ENCODE measurements at regions not wholly inside any gene's neighbourhood (a gene's known extent, or its start where the extent isn't known, plus 50 kb on each side); places are given as distances from the start of the nearest gene placed in this dataset.

DNA sequence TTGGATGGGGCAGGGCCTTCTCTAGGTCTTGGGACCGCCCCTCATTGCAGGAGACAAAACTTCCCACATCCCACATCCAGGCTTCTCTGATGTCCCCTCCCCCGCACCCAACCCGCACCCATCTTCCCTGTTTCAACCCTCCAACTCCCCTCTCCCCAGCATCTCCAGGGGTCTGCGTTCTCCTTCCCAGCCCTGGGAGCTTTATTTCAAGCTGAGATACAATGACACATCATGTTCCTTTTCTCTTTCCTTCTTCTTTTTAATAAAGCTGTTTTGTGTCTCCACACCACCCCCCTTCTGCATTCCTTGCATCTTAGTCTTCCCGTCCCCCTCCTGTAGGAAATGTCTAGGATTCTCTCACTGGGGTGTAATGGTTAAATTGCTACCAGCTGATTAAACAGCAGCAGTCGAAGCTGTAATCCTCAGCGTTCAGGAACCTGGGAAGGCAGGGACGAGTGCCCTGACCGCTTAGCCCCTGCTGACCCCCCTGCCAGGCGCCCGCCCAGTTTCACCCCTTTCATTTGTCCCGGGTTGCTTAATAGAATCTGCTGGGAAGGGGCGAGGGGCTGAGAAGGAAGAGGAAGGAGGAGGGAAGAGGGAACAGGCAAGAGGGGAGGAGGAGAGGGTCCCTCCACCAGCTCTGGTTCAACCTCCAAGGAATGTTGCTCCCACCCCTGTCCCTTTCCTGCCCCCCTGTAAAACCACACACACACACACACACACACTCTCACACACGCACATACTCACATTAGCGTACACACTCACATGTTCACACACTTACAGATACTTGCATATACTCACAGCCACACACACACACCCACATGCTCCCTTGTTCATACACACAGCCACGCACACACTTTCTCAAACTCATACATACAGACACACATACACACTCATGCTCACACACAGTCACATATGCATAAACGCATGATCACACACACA lies 104.5 kb upstream of the MED13L start:
- Histone ChIP-seq H3K9me3 (ENCODE audit: control insufficient read depth, low read length) (no peaks in the 10 kb centered on the region), H3K27me3 (replicated peaks; ENCODE audit: control insufficient read depth, insufficient read depth, low read length, poor library complexity, severe bottlenecking) (no peaks in the 10 kb centered on the region), H3K4me1 (ENCODE audit: control insufficient read depth, insufficient read depth, low read length, poor library complexity, severe bottlenecking) (no peaks in the 10 kb centered on the region), H3K4me3 (ENCODE audit: insufficient read depth, low read depth, low read length, poor library complexity, severe bottlenecking) (no peak overlapping the region), H3K27ac (ENCODE audit: insufficient read depth, low read length, poor library complexity, severe bottlenecking) (no peak overlapping the region), H3K36me3 (ENCODE audit: control insufficient read depth, insufficient read depth, low read length) (no peaks in the 10 kb centered on the region)
- DNase-seq = no peak

DNA sequence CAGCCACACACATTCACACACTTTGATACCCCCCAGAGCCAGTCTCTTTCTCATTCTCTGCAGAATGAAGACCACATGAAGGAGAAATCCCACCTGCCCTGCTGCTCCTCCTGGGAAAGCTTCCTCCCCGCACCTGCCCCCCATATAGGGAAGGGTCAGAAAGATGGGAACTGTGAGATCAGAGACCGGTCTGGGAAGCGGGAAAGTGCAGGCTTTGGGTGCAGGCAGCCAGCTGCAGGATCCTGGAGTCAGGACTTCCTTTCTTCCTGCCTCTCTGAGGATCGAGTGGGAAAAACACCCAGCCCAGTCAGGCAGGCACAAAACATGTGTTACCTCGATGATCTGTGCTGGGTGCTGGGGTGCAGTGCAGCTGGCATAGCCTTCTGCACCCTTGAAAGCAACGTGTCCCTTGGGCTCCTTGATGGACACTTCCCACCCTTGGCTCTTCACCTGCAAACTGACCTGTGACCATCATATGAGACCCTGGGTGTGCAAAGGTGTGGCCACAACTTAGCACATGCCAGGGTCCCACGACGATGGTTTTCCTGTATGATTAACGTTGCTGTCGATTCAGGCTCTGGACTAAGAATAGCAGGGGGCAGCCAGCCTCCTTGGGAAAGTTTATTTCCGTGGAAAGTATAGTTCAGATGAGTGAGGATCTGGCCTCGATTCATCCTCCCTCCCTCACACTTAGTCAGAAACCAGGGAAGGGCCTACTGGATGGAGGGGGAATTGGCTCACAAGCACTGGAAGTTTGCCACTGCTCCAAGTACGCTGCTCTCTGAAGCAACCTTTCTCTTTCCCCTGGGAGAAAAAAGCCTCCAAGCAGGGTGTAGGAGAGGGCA lies 105.4 kb upstream of the MED13L start:
- Histone ChIP-seq H3K27me3 (replicated peaks; ENCODE audit: control insufficient read depth, insufficient read depth, low read length, poor library complexity, severe bottlenecking) (no peaks in the 10 kb centered on the region), H3K4me3 (ENCODE audit: insufficient read depth, low read depth, low read length, poor library complexity, severe bottlenecking) (no peak overlapping the region), H3K27ac (ENCODE audit: insufficient read depth, low read length, poor library complexity, severe bottlenecking) (no peak overlapping the region), H3K4me1 (ENCODE audit: control insufficient read depth, insufficient read depth, low read length, poor library complexity, severe bottlenecking) (no peaks in the 10 kb centered on the region), H3K9me3 (ENCODE audit: control insufficient read depth, low read length) (no peaks in the 10 kb centered on the region), H3K36me3 (ENCODE audit: control insufficient read depth, insufficient read depth, low read length) (no peaks in the 10 kb centered on the region)
- no peak for DNase-seq

DNA sequence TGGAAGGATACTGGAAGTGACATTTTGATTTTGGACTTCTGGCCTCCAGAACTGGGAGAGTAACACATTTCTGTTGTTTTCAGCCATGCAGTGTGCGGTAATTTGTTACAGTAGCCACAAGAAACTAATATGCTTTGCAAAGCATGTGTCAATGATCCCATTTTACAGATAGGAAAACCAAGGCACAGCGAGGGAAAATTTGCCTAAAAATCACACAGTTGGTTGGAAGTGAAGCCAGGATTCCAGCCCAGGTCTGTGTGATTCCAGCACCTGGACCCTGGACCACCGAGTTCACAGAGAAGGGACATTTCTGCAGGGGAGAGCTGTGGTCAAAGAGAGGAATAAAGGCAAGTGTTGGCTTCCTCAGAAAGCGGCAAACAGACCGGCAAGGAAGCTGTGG lies 106.7 kb upstream of the MED13L start:
- no peaks in the 10 kb centered on the region for H3K4me1 ChIP-seq (ENCODE audit: control insufficient read depth, insufficient read depth, low read length, poor library complexity, severe bottlenecking)
- DNase-seq = no peak
- H3K4me3 ChIP-seq (ENCODE audit: insufficient read depth, low read depth, low read length, poor library complexity, severe bottlenecking) = no peak overlapping the region
- no peaks in the 10 kb centered on the region for H3K36me3 ChIP-seq (ENCODE audit: control insufficient read depth, insufficient read depth, low read length)
- no peak overlapping the region for H3K27ac ChIP-seq (ENCODE audit: insufficient read depth, low read length, poor library complexity, severe bottlenecking)
- H3K27me3 ChIP-seq (replicated peaks; ENCODE audit: control insufficient read depth, insufficient read depth, low read length, poor library complexity, severe bottlenecking) = no peaks in the 10 kb centered on the region
- no peaks in the 10 kb centered on the region for H3K9me3 ChIP-seq (ENCODE audit: control insufficient read depth, low read length)

DNA sequence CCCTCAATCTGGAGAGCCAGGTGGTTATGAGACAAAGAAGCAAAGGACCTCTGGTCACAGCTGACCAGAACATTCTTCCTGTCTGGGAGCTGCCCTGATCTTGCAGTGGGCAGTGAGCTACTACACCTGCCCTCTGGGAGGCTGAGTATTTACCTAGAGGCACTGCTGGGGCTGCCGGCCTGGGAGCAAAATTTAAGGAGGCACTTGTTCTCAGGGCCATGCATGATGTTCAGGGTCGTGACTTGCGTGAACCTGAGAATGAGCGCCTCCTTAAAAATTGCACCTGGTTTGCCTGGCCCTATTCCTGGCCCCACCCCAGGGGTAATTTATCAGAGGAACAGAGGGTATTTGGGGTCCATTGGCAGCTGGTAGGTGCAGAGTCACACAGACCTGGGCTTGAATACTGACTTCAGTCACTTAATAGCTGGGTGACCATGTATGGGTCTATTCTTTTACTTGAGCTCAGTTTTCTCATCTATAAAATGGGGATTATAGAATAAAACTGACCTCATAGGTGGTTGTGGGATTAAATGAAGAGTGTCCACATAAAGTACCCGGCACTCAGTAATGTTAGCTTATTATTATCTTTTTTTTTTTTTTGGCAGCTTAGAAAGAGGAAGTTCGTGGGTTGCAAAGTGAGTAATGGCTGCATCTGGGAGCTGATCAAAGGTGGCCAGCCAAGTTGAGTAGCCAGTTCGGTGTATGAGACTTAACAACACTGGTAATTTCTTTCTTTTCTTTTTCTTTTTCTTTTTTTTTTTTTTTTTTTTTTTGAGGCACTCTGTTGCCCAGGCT lies 107.4 kb upstream of the MED13L start:
- Histone ChIP-seq H3K4me1 (ENCODE audit: control insufficient read depth, insufficient read depth, low read length, poor library complexity, severe bottlenecking) (no peaks in the 10 kb centered on the region), H3K9me3 (ENCODE audit: control insufficient read depth, low read length) (no peaks in the 10 kb centered on the region), H3K27ac (ENCODE audit: insufficient read depth, low read length, poor library complexity, severe bottlenecking) (no peak overlapping the region), H3K27me3 (replicated peaks; ENCODE audit: control insufficient read depth, insufficient read depth, low read length, poor library complexity, severe bottlenecking) (no peaks in the 10 kb centered on the region), H3K36me3 (ENCODE audit: control insufficient read depth, insufficient read depth, low read length) (no peaks in the 10 kb centered on the region), H3K4me3 (ENCODE audit: insufficient read depth, low read depth, low read length, poor library complexity, severe bottlenecking) (no peak overlapping the region)
- no peak for DNase-seq

DNA sequence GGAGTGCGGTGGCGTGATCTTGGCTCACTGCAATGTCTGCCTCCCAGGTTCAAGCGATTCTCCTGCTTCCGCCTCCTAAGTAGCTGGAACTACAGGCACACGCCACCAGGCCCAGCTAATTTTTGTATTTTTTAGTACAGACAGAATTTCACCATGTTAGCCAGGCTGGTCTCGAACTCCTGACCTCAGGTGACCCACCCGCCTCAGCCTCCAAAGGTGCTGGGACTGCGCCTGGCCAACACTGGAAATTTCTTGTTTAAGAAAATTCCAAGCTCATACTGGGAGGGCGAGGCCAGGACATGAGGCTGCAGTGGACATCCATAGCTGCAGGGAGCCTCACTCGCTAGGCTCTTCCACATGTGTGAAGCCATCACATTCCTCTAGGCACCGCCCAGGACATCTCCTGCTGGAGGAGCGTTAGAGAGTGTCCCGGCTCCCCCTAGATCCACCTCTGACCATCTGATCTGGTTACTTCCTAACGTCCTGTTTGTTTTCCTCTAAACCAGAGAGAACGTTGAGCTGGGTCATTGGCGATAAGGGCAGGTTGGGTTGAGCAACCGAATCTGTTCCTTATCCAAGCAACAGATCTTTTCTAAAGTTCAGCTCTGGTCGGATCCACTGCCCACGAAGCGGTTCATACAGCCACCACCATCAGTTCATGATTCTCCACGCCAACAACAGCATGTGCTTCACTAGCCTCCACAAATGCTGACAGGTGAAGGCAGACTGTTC lies 108.2 kb upstream of the MED13L start:
- no peak for DNase-seq
- H3K36me3 ChIP-seq (ENCODE audit: control insufficient read depth, insufficient read depth, low read length) = no peaks in the 10 kb centered on the region
- H3K27ac ChIP-seq (ENCODE audit: insufficient read depth, low read length, poor library complexity, severe bottlenecking) = no peak overlapping the region
- H3K4me1 ChIP-seq (ENCODE audit: control insufficient read depth, insufficient read depth, low read length, poor library complexity, severe bottlenecking) = no peaks in the 10 kb centered on the region
- H3K27me3 ChIP-seq (replicated peaks; ENCODE audit: control insufficient read depth, insufficient read depth, low read length, poor library complexity, severe bottlenecking) = no peaks in the 10 kb centered on the region
- no peak overlapping the region for H3K4me3 ChIP-seq (ENCODE audit: insufficient read depth, low read depth, low read length, poor library complexity, severe bottlenecking)
- no peaks in the 10 kb centered on the region for H3K9me3 ChIP-seq (ENCODE audit: control insufficient read depth, low read length)

DNA sequence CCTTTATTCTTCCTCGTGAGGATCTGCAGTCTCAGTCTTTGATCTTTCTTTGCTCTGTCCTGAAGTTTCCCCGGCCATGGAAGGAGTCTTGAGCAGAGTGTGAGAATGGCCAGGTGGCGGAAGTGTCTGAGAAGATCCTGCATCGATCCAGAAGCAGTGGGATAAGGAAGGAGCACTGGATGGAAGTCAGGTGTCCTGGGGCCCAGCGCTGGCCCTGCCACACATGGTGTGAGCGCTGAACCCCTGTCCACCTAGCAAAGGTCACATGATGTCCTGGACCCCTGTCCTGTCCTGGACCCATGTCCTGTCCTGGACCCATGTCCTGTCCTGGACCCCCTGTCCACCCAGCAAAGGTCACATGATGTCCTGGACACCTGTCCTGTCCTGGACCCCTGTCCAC lies 111.8 kb upstream of the MED13L start:
- no peaks in the 10 kb centered on the region for H3K36me3 ChIP-seq (ENCODE audit: control insufficient read depth, insufficient read depth, low read length)
- no peaks in the 10 kb centered on the region for H3K9me3 ChIP-seq (ENCODE audit: control insufficient read depth, low read length)
- no peak overlapping the region for H3K4me3 ChIP-seq (ENCODE audit: insufficient read depth, low read depth, low read length, poor library complexity, severe bottlenecking)
- H3K27ac ChIP-seq (ENCODE audit: insufficient read depth, low read length, poor library complexity, severe bottlenecking) = no peak overlapping the region
- H3K27me3 ChIP-seq (replicated peaks; ENCODE audit: control insufficient read depth, insufficient read depth, low read length, poor library complexity, severe bottlenecking) = no peaks in the 10 kb centered on the region
- H3K4me1 ChIP-seq (ENCODE audit: control insufficient read depth, insufficient read depth, low read length, poor library complexity, severe bottlenecking) = no peaks in the 10 kb centered on the region
- DNase-seq = no peak

DNA sequence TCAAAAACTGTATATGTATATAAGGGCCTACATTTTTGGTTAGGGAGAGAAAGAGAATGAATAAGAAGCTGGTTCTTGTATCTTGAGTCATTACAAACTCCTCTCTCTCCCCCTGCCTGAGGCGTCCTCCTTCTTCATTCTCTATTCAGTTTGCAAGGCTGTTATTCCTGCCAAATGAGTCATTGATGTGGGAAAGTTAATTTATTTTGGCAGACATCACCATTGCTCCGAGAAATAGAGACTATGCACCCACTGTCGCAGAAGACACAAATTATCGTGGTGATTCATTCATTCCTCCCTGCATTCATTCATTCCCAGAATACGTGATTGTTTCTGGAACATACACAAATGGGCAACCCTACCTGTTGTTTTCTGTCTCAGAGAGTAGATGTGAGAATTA lies 112.5 kb upstream of the MED13L start:
- H3K9me3 ChIP-seq (ENCODE audit: control insufficient read depth, low read length) = no peaks in the 10 kb centered on the region
- no peak overlapping the region for H3K27ac ChIP-seq (ENCODE audit: insufficient read depth, low read length, poor library complexity, severe bottlenecking)
- no peaks in the 10 kb centered on the region for H3K27me3 ChIP-seq (replicated peaks; ENCODE audit: control insufficient read depth, insufficient read depth, low read length, poor library complexity, severe bottlenecking)
- no peaks in the 10 kb centered on the region for H3K4me1 ChIP-seq (ENCODE audit: control insufficient read depth, insufficient read depth, low read length, poor library complexity, severe bottlenecking)
- DNase-seq = no peak
- H3K36me3 ChIP-seq (ENCODE audit: control insufficient read depth, insufficient read depth, low read length) = no peaks in the 10 kb centered on the region
- no peak overlapping the region for H3K4me3 ChIP-seq (ENCODE audit: insufficient read depth, low read depth, low read length, poor library complexity, severe bottlenecking)

DNA sequence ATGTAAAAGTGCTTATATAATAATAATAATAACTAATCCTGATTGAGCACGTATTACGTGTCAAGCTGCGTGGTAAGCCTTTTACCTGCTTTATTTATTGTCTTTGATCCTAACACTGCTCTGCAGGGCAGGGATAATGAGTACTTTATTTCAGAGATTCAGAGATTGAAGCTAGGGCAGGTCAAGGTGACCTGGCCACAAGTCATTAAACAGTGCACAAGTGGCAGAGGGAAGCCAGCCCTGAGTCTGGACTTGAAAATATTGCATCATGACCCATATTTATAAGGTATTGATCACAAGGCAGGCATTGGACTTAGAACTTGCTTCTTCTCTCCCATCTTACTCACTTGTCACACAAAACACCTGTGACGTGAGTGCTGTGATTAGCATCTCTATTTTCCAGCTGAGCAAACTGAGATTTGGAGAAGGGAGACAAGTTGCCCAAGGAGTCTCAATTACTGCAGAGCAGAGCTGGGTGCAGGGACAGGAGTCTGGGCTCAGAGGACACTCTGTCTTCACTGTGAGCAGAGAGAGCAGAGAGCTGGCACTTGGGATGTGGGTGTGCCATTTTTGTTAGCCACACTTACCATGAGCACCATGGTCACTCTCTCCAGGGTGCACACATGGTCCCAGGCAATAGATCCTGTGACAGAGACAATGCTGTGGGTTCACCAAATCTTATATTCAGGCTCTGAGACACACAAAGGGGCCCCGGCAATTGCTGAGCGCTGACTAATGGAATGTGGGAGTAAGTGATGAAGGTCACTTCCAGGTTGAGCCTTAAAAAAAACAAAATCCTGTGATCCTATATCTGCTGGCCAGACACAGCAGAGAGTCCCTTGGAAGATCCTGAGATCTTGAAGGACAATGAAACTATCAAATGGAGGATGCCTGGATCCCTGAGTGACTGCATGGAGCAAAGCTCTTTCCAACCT lies 113.2 kb upstream of the MED13L start:
- Histone ChIP-seq H3K36me3 (ENCODE audit: control insufficient read depth, insufficient read depth, low read length) (no peaks in the 10 kb centered on the region), H3K27ac (ENCODE audit: insufficient read depth, low read length, poor library complexity, severe bottlenecking) (no peak overlapping the region), H3K9me3 (ENCODE audit: control insufficient read depth, low read length) (no peaks in the 10 kb centered on the region), H3K4me1 (ENCODE audit: control insufficient read depth, insufficient read depth, low read length, poor library complexity, severe bottlenecking) (no peaks in the 10 kb centered on the region), H3K4me3 (ENCODE audit: insufficient read depth, low read depth, low read length, poor library complexity, severe bottlenecking) (no peak overlapping the region), H3K27me3 (replicated peaks; ENCODE audit: control insufficient read depth, insufficient read depth, low read length, poor library complexity, severe bottlenecking) (no peaks in the 10 kb centered on the region)
- DNase-seq = no peak

Data from effector memory CD4-positive, alpha-beta T cell (primary cell).